ENCODE measurements at regions not wholly inside any gene's neighbourhood (a gene's known extent, or its start where the extent isn't known, plus 50 kb on each side); places are given as distances from the start of the nearest gene placed in this dataset.

- Histone ChIP-seq H3K4me2 (replicated peaks; ENCODE audit: low read depth, low read length, poor library complexity, severe bottlenecking) (peak overlapping the region; percentile 48), H3K4me1 (ENCODE audit: control insufficient read depth in 2 of 2, insufficient read depth in 2 of 2, low read length in 2 of 2) (peaks cover 77 to 86% of the 10 kb centered on the region in 2 donors), H3K9ac (ENCODE audit: low read length) (no peak overlapping the region), H3K36me3 (replicated peaks in 1 of 2; ENCODE audit: control extremely low read depth in 1 of 2, control insufficient read depth in 1 of 2, extremely low read depth in 1 of 2, insufficient read depth in 2 of 2, low read length in 1 of 2) (no peaks in the 10 kb centered on the region), H4K20me1 (ENCODE audit: control insufficient read depth, insufficient read depth, low read length, poor library complexity, severe bottlenecking) (peaks cover 15% of the 10 kb centered on the region), H2AFZ (ENCODE audit: insufficient read depth, low read depth, low read length, poor library complexity, severe bottlenecking) (no peak overlapping the region), H3K79me2 (ENCODE audit: control insufficient read depth, insufficient read depth, low read length) (peaks cover 92% of the 10 kb centered on the region), H3K27me3 (replicated peaks in 1 of 4; ENCODE audit: control extremely low read depth in 1 of 4, control insufficient read depth in 3 of 4, insufficient read depth in 4 of 4, low read length in 3 of 4) (no peaks in the 10 kb centered on the region), H3K27ac (ENCODE audit: low read length in 2 of 2) (peak overlapping the region; percentile 48 to 80), H3K9me3 (ENCODE audit: control extremely low read depth in 1 of 3, control insufficient read depth in 2 of 3, insufficient read depth in 1 of 3, low read length in 2 of 3) (peaks cover 0 to 7% (median 0%) of the 10 kb centered on the region in 3 donors), H3K4me3 (ENCODE audit: control extremely low read depth in 1 of 5, extremely low read depth in 1 of 5, insufficient read depth in 1 of 5, low read depth in 2 of 5, low read length in 4 of 5) (no peak overlapping the region)
- CTCF ChIA-PET, result interaction anchor here (0.7 to 1.4 kb wide), 2 partner anchors 73 to 131 kb away, joined by 3 read pairs; no protein-coding TSS in a partner anchor
- ATAC-seq (ENCODE audit: low read depth), result no peak
- Mint-ChIP-seq H3K27me3 (no peaks in the 10 kb centered on the region), H3K4me3 (peak overlapping the region; percentile 68), H3K9me3 (ENCODE audit: insufficient read depth) (no peaks in the 10 kb centered on the region), H3K4me1 (peaks cover 86% of the 10 kb centered on the region), H3K27ac (peak overlapping the region; percentile 91)
- intact Hi-C loops (cut with micrococcal nuclease), result no loop called here
- no peak for TF ChIP-seq CTCF (IDR thresholded peaks at IDR 0.05)
- TF ChIP-seq EZH2 (IDR thresholded peaks at IDR 0.05; ENCODE audit: borderline replicate concordance, insufficient read depth, low read depth, low read length, poor library complexity, severe bottlenecking), result no peak
- POLR2A ChIA-PET, result no interaction called here
- no peak for DNase-seq
Observed at GRCh38 chr6:144347448-144347759, 62.3 kb downstream of the UTRN start.

DNA sequence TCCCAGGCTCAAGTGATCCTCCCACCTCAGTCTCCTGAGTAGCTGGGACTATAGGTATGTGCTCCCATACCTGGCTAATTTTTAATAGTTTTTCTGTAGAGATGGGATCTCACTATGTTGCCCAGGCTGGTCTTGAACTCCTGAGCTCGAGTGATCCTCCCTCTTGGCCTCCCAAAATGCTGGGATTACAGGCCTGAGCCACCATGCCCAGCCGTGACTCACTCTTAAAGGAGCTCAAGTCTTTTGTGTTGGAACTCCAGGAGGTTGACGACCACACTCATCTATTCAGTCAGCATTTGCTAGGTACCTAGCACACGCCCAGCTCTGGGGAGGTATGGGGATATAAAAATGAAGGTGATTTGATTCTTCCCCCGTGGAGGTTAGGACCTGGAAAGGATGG, 62.8 kb downstream of the UTRN start:
- Histone ChIP-seq H3K4me2 (replicated peaks; ENCODE audit: low read depth, low read length, poor library complexity, severe bottlenecking) (peak overlapping the region; percentile 9), H3K4me3 (ENCODE audit: control extremely low read depth in 1 of 5, extremely low read depth in 1 of 5, insufficient read depth in 1 of 5, low read depth in 2 of 5, low read length in 4 of 5) (no peak overlapping the region), H3K9me3 (ENCODE audit: control extremely low read depth in 1 of 3, control insufficient read depth in 2 of 3, insufficient read depth in 1 of 3, low read length in 2 of 3) (peaks cover 0 to 7% (median 0%) of the 10 kb centered on the region in 3 donors), H3K79me2 (ENCODE audit: control insufficient read depth, insufficient read depth, low read length) (peaks cover 92% of the 10 kb centered on the region), H3K36me3 (replicated peaks in 1 of 2; ENCODE audit: control extremely low read depth in 1 of 2, control insufficient read depth in 1 of 2, extremely low read depth in 1 of 2, insufficient read depth in 2 of 2, low read length in 1 of 2) (no peaks in the 10 kb centered on the region), H3K9ac (ENCODE audit: low read length) (no peak overlapping the region), H3K27ac (ENCODE audit: low read length in 2 of 2) (peak overlapping the region in 1 of 2 donors; percentile 80), H3K4me1 (ENCODE audit: control insufficient read depth in 2 of 2, insufficient read depth in 2 of 2, low read length in 2 of 2) (peaks cover 77 to 86% of the 10 kb centered on the region in 2 donors), H4K20me1 (ENCODE audit: control insufficient read depth, insufficient read depth, low read length, poor library complexity, severe bottlenecking) (peaks cover 21% of the 10 kb centered on the region), H2AFZ (ENCODE audit: insufficient read depth, low read depth, low read length, poor library complexity, severe bottlenecking) (no peak overlapping the region), H3K27me3 (replicated peaks in 1 of 4; ENCODE audit: control extremely low read depth in 1 of 4, control insufficient read depth in 3 of 4, insufficient read depth in 4 of 4, low read length in 3 of 4) (no peaks in the 10 kb centered on the region)
- Mint-ChIP-seq H3K9me3 (ENCODE audit: insufficient read depth) (no peaks in the 10 kb centered on the region), H3K4me1 (peaks cover 86% of the 10 kb centered on the region), H3K27me3 (no peaks in the 10 kb centered on the region), H3K27ac (peak overlapping the region; percentile 96), H3K4me3 (peak overlapping the region; percentile 12)
- intact Hi-C loops (cut with micrococcal nuclease), result no loop called here
- POLR2A ChIA-PET, result no interaction called here
- ATAC-seq (ENCODE audit: low read depth) (no peak), DNase-seq (no peak)
- WGBS (ENCODE audit: insufficient coverage), result 100% methylated on average over 2 of the region's 5 CpGs
- CTCF ChIA-PET, result interaction anchor here (0.7 kb wide), 1 partner anchor 73 kb away, joined by 3 read pairs; no protein-coding TSS in a partner anchor
- no peak for TF ChIP-seq EZH2 (IDR thresholded peaks at IDR 0.05; ENCODE audit: borderline replicate concordance, insufficient read depth, low read depth, low read length, poor library complexity, severe bottlenecking)
- TF ChIP-seq CTCF (IDR thresholded peaks at IDR 0.05), result no peak
